Right lobe of liver (tissue), 4 donors: ENCODE measurements at regions not wholly inside any gene's neighbourhood (a gene's known extent, or its start where the extent isn't known, plus 50 kb on each side); places are given as distances from the start of the nearest gene placed in this dataset.

Experiments used
- POLR2A ChIP-seq: fragments of 450-650 bp; IDR thresholded peaks from one replicate; pipeline ENCODE4 v1.6.1; 2017; ENCODE audit warnings: antibody characterized with exemption, mild to moderate bottlenecking
- TF ChIP-seq, protein P1 (sequence below), 4 donors: fragments of 200-600 bp in 3 of 4; fragments of 450-650 bp in 1 of 4; IDR thresholded peaks; one replicate each; pipeline versions ENCODE4 v1.5.1 to v1.8.0; 2016 to 2022; ENCODE audit warnings: antibody characterized with exemption in 4 of 4, mild to moderate bottlenecking in 2 of 4
- donor health status: DM: no; HTN: no; CAD: no.
- donor health status: DM: no; HTN: no; CAD: no.
- donor health status: DM: no; HTN: yes; CAD: no.

DNA sequence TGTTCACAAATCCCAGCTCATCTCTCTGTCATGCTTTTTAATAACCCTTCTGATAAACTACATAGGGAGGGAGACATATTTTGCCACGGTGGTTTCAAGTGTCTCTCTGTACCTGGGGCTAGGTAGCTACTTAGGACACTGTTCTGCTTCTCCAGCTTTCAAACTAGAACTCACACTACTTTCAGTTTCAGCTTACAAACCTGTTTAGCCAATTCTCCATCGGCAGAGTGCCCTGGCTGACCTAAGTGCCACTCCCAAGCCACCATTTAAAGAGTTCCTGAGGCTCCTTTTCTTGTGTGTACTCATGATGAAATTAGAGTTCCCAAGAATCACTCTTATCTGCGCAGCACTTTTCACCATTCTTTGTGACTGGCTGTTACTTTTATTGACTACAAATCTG is 899.2 kb downstream of the FAT4 start:
- TF ChIP-seq, protein P1, sequence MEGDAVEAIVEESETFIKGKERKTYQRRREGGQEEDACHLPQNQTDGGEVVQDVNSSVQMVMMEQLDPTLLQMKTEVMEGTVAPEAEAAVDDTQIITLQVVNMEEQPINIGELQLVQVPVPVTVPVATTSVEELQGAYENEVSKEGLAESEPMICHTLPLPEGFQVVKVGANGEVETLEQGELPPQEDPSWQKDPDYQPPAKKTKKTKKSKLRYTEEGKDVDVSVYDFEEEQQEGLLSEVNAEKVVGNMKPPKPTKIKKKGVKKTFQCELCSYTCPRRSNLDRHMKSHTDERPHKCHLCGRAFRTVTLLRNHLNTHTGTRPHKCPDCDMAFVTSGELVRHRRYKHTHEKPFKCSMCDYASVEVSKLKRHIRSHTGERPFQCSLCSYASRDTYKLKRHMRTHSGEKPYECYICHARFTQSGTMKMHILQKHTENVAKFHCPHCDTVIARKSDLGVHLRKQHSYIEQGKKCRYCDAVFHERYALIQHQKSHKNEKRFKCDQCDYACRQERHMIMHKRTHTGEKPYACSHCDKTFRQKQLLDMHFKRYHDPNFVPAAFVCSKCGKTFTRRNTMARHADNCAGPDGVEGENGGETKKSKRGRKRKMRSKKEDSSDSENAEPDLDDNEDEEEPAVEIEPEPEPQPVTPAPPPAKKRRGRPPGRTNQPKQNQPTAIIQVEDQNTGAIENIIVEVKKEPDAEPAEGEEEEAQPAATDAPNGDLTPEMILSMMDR (IDR thresholded peaks at IDR 0.05): no peak
- no peak for TF ChIP-seq POLR2A
